Peyer's patch (tissue), 4 donors: ENCODE measurements at regions not wholly inside any gene's neighbourhood (a gene's known extent, or its start where the extent isn't known, plus 50 kb on each side); places are given as distances from the start of the nearest gene placed in this dataset.

Experiments
- POLR2A ChIP-seq, 2 donors: fragments of 450-650 bp; IDR thresholded peaks; one replicate each; pipeline ENCODE4 v1.5.1; 2017; ENCODE audit warnings: antibody characterized with exemption in 2 of 2, mild to moderate bottlenecking in 2 of 2, moderate library complexity in 2 of 2
- TF ChIP-seq, protein P1 (sequence below), 6 experiments: fragments of 450-650 bp in 4 of 6; fragments of 200-600 bp in 2 of 6; sonication (generic) in 1 of 6; IDR thresholded peaks; one replicate each; pipeline ENCODE4 v1.5.1; 2017 to 2019; ENCODE audit warnings: antibody characterized with exemption in 6 of 6, mild to moderate bottlenecking in 3 of 6, moderate library complexity in 1 of 6

DNA sequence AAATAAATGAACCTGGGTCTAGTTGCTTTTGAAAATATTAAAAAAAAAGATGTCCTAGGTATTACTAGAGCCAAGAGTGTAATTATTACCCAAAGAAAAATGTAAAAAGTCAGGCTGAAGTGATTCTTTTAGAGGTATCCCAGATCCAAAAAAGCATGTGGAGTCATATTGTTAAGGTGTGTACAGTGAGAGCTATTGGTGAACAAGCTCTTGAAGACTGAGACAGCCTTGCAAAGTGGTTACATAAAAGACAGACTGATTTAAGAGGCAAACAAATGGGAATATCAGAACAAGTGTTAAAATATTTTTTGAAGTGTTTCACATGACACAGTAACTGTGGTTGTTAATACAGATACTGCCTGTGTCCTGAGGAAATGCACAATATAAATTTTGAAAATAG lies 624.5 kb downstream of the PLOD2 start:
- TF ChIP-seq, protein P1, sequence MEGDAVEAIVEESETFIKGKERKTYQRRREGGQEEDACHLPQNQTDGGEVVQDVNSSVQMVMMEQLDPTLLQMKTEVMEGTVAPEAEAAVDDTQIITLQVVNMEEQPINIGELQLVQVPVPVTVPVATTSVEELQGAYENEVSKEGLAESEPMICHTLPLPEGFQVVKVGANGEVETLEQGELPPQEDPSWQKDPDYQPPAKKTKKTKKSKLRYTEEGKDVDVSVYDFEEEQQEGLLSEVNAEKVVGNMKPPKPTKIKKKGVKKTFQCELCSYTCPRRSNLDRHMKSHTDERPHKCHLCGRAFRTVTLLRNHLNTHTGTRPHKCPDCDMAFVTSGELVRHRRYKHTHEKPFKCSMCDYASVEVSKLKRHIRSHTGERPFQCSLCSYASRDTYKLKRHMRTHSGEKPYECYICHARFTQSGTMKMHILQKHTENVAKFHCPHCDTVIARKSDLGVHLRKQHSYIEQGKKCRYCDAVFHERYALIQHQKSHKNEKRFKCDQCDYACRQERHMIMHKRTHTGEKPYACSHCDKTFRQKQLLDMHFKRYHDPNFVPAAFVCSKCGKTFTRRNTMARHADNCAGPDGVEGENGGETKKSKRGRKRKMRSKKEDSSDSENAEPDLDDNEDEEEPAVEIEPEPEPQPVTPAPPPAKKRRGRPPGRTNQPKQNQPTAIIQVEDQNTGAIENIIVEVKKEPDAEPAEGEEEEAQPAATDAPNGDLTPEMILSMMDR (IDR thresholded peaks at IDR 0.05) = no peak
- no peak for TF ChIP-seq POLR2A (IDR thresholded peaks at IDR 0.05)
